A673 (cell line): ENCODE measurements at regions not wholly inside any gene's neighbourhood (a gene's known extent, or its start where the extent isn't known, plus 50 kb on each side); places are given as distances from the start of the nearest gene placed in this dataset.

Experiments used
- EZH2 ChIP-seq: fragments of 200-600 bp; sonication (generic); IDR thresholded peaks from 2 replicates; pipeline ENCODE4 v1.6.1; 2017; ENCODE audit warnings: borderline replicate concordance, low read depth, mild to moderate bottlenecking, mixed read lengths, antibody characterized with exemption, low read length; ENCODE audit not compliant: poor library complexity, severe bottlenecking
- TF ChIP-seq, protein P1 (sequence below): fragments of 300-800, 200-600 bp; sonication (generic); conservative IDR thresholded peaks from 2 replicates; pipeline ENCODE4 v1.5.1; 2017; ENCODE audit warnings: low read depth, mild to moderate bottlenecking, antibody characterized with exemption, low read length, moderate library complexity, mixed read lengths

DNA sequence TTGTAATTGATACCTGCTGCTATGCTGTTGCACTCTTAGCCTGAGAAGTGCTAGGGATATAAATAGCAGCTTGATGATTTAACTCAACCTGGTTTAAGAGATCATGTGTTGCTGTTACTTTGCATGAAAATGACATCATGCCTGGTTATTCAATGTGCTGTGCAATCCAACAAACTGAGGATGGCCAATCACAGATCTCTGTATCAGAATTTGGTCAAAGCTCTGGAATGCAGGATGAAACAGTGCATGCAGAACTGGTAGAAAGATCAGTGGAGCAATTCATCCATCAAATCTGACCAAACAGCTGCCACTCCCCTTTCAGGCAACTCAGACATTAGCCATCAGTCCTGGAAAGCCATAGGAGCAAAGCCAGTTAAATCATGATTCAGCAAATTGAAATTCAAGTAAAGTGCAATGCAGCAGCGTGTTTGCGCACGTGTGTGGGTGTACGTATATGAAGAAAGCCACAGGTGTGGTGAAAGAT lies 160.3 kb upstream of the RASGEF1B start:
- TF ChIP-seq, protein P1, sequence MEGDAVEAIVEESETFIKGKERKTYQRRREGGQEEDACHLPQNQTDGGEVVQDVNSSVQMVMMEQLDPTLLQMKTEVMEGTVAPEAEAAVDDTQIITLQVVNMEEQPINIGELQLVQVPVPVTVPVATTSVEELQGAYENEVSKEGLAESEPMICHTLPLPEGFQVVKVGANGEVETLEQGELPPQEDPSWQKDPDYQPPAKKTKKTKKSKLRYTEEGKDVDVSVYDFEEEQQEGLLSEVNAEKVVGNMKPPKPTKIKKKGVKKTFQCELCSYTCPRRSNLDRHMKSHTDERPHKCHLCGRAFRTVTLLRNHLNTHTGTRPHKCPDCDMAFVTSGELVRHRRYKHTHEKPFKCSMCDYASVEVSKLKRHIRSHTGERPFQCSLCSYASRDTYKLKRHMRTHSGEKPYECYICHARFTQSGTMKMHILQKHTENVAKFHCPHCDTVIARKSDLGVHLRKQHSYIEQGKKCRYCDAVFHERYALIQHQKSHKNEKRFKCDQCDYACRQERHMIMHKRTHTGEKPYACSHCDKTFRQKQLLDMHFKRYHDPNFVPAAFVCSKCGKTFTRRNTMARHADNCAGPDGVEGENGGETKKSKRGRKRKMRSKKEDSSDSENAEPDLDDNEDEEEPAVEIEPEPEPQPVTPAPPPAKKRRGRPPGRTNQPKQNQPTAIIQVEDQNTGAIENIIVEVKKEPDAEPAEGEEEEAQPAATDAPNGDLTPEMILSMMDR, result no peak
- TF ChIP-seq EZH2, result no peak
